ENCODE measurements at regions not wholly inside any gene's neighbourhood (a gene's known extent, or its start where the extent isn't known, plus 50 kb on each side); places are given as distances from the start of the nearest gene placed in this dataset.

GRCh38 chrX:151796576-151796975 is 62.0 kb downstream of the CNGA2 start:
- no peaks in the 10 kb centered on the region for H3K36me3 Mint-ChIP-seq (ENCODE audit: low read depth, unreplicated experiment)
- no peak for DNase-seq (ENCODE audit: low spot score)
- H3K27me3 Mint-ChIP-seq (ENCODE audit: unreplicated experiment): peaks cover 5% of the 10 kb centered on the region
- H3K4me1 Mint-ChIP-seq (ENCODE audit: unreplicated experiment): peaks cover 6% of the 10 kb centered on the region
- TF ChIP-seq CTCF (IDR thresholded peaks at IDR 0.05; ENCODE audit: unreplicated experiment): no peak
- no peak overlapping the region for H3K27ac Mint-ChIP-seq (ENCODE audit: unreplicated experiment)
- H3K4me3 Mint-ChIP-seq (ENCODE audit: unreplicated experiment): no peak overlapping the region
- H3K9me3 Mint-ChIP-seq (ENCODE audit: unreplicated experiment): no peaks in the 10 kb centered on the region

- Mint-ChIP-seq H3K27ac (ENCODE audit: unreplicated experiment) (no peak overlapping the region), H3K4me1 (ENCODE audit: unreplicated experiment) (no peaks in the 10 kb centered on the region), H3K36me3 (ENCODE audit: low read depth, unreplicated experiment) (no peaks in the 10 kb centered on the region), H3K27me3 (ENCODE audit: unreplicated experiment) (peaks cover 5% of the 10 kb centered on the region), H3K9me3 (ENCODE audit: unreplicated experiment) (no peaks in the 10 kb centered on the region), H3K4me3 (ENCODE audit: unreplicated experiment) (no peak overlapping the region)
- no peak for TF ChIP-seq CTCF (IDR thresholded peaks at IDR 0.05; ENCODE audit: unreplicated experiment)
- no peak for DNase-seq (ENCODE audit: low spot score)
Measured at GRCh38 chrX:151801980-151802379, 67.4 kb downstream of the CNGA2 start.

GRCh38 chrX:151806967-151807540 is 72.5 kb downstream of the CNGA2 start:
- Mint-ChIP-seq H3K9me3 (ENCODE audit: unreplicated experiment) (no peaks in the 10 kb centered on the region), H3K4me3 (ENCODE audit: unreplicated experiment) (no peak overlapping the region)
- TF ChIP-seq CTCF (IDR thresholded peaks at IDR 0.05; ENCODE audit: unreplicated experiment): no peak

GRCh38 chrX:151812661-151813060 is 78.1 kb downstream of the CNGA2 start:
- H3K27me3 Mint-ChIP-seq (ENCODE audit: unreplicated experiment): no peaks in the 10 kb centered on the region
- TF ChIP-seq CTCF (IDR thresholded peaks at IDR 0.05; ENCODE audit: unreplicated experiment): no peak
- H3K4me1 Mint-ChIP-seq (ENCODE audit: unreplicated experiment): peaks cover 2% of the 10 kb centered on the region
- no peaks in the 10 kb centered on the region for H3K36me3 Mint-ChIP-seq (ENCODE audit: low read depth, unreplicated experiment)
- no peak overlapping the region for H3K27ac Mint-ChIP-seq (ENCODE audit: unreplicated experiment)
- H3K4me3 Mint-ChIP-seq (ENCODE audit: unreplicated experiment): no peak overlapping the region
- no peak for DNase-seq (ENCODE audit: low spot score)
- H3K9me3 Mint-ChIP-seq (ENCODE audit: unreplicated experiment): no peaks in the 10 kb centered on the region

More at GRCh38 chrX:151806967-151807540, 72.5 kb downstream of the CNGA2 start:
- Mint-ChIP-seq H3K4me1 (ENCODE audit: unreplicated experiment) (no peaks in the 10 kb centered on the region), H3K27ac (ENCODE audit: unreplicated experiment) (no peak overlapping the region), H3K27me3 (ENCODE audit: unreplicated experiment) (no peaks in the 10 kb centered on the region), H3K36me3 (ENCODE audit: low read depth, unreplicated experiment) (no peaks in the 10 kb centered on the region)
- no peak for DNase-seq (ENCODE audit: low spot score)

- no peak overlapping the region for H3K4me3 Mint-ChIP-seq (ENCODE audit: unreplicated experiment)
- TF ChIP-seq CTCF (IDR thresholded peaks at IDR 0.05; ENCODE audit: unreplicated experiment): no peak
- peaks cover 2% of the 10 kb centered on the region for H3K4me1 Mint-ChIP-seq (ENCODE audit: unreplicated experiment)
- no peak for DNase-seq (ENCODE audit: low spot score)
- H3K9me3 Mint-ChIP-seq (ENCODE audit: unreplicated experiment): no peaks in the 10 kb centered on the region
- no peaks in the 10 kb centered on the region for H3K36me3 Mint-ChIP-seq (ENCODE audit: low read depth, unreplicated experiment)
- H3K27ac Mint-ChIP-seq (ENCODE audit: unreplicated experiment): no peak overlapping the region
- no peaks in the 10 kb centered on the region for H3K27me3 Mint-ChIP-seq (ENCODE audit: unreplicated experiment)
Measured at GRCh38 chrX:151814767-151815166, 80.2 kb downstream of the CNGA2 start.

All from endothelial cell (in vitro differentiated cells).